Nephron progenitor cell (in vitro differentiated cells): ENCODE measurements at regions not wholly inside any gene's neighbourhood (a gene's known extent, or its start where the extent isn't known, plus 50 kb on each side); places are given as distances from the start of the nearest gene placed in this dataset.

Experiments
- DNase-seq: peaks from one replicate; pipeline ENCODE4 v3.0.0; 2021
- H3K27ac Mint-ChIP-seq: 2 replicates; pipeline ENCODE4 v1.8.0; 2021; ENCODE audit warnings: mild to moderate bottlenecking, moderate library complexity, mixed read lengths
- H3K27me3 Mint-ChIP-seq: 2 replicates; pipeline ENCODE4 v1.8.0; 2021; ENCODE audit warnings: mild to moderate bottlenecking, low read depth, mixed read lengths; ENCODE audit not compliant: poor library complexity
- H3K36me3 Mint-ChIP-seq: 2 replicates; pipeline ENCODE4 v1.8.0; 2021; ENCODE audit warnings: low read depth, mixed read lengths
- H3K4me1 Mint-ChIP-seq: 2 replicates; pipeline ENCODE4 v1.8.0; 2021; ENCODE audit warnings: mixed read lengths
- H3K4me3 Mint-ChIP-seq: 2 replicates; pipeline ENCODE4 v1.8.0; 2021; ENCODE audit warnings: mild to moderate bottlenecking, moderate library complexity, mixed read lengths
- H3K9me3 Mint-ChIP-seq: 2 replicates; pipeline ENCODE4 v1.8.0; 2021; ENCODE audit warnings: mild to moderate bottlenecking, moderate library complexity, mixed read lengths
- CTCF ChIP-seq: fragments of 200-600 bp; sonication (generic); IDR thresholded peaks from 2 replicates; pipeline ENCODE4 v1.5.0; 2021; ENCODE audit warnings: antibody characterized with exemption

GRCh38 chr16:72424757-72425156 is 252.8 kb upstream of the PMFBP1 start:
- Mint-ChIP-seq H3K4me3 (no peak overlapping the region), H3K27me3 (no peaks in the 10 kb centered on the region), H3K9me3 (peaks cover 40% of the 10 kb centered on the region), H3K27ac (no peak overlapping the region), H3K4me1 (no peaks in the 10 kb centered on the region), H3K36me3 (peaks cover 12% of the 10 kb centered on the region)
- no peak for DNase-seq
- TF ChIP-seq CTCF: no peak

GRCh38 chr16:72422308-72422897 is 250.4 kb upstream of the PMFBP1 start:
- Mint-ChIP-seq H3K36me3 (peaks cover 24% of the 10 kb centered on the region), H3K27ac (no peak overlapping the region), H3K27me3 (no peaks in the 10 kb centered on the region), H3K4me3 (no peak overlapping the region), H3K9me3 (peaks cover 47% of the 10 kb centered on the region), H3K4me1 (no peaks in the 10 kb centered on the region)
- DNase-seq: no peak
- TF ChIP-seq CTCF: no peak

GRCh38 chr16:72419638-72420037 is 247.7 kb upstream of the PMFBP1 start:
- Mint-ChIP-seq H3K4me1 (no peaks in the 10 kb centered on the region), H3K4me3 (no peak overlapping the region), H3K9me3 (peaks cover 46% of the 10 kb centered on the region), H3K27me3 (no peaks in the 10 kb centered on the region), H3K27ac (no peak overlapping the region), H3K36me3 (peaks cover 28% of the 10 kb centered on the region)
- TF ChIP-seq CTCF: no peak
- DNase-seq: no peak

- peaks cover 10% of the 10 kb centered on the region for H3K9me3 Mint-ChIP-seq
These were observed 243.4 kb upstream of the PMFBP1 start for GRCh38 chr16:72415379-72415778.

GRCh38 chr16:72410492-72410891 is 238.5 kb upstream of the PMFBP1 start:
- Mint-ChIP-seq H3K36me3 (peaks cover 17% of the 10 kb centered on the region), H3K27me3 (no peaks in the 10 kb centered on the region), H3K4me3 (no peak overlapping the region), H3K9me3 (peaks cover 16% of the 10 kb centered on the region), H3K27ac (peak overlapping the region; percentile 71), H3K4me1 (peaks cover 4% of the 10 kb centered on the region)
- DNase-seq: no peak
- TF ChIP-seq CTCF: no peak

More at GRCh38 chr16:72415379-72415778, 243.4 kb upstream of the PMFBP1 start:
- Mint-ChIP-seq H3K27ac (no peak overlapping the region), H3K4me1 (peaks cover 4% of the 10 kb centered on the region), H3K36me3 (peaks cover 17% of the 10 kb centered on the region), H3K4me3 (no peak overlapping the region), H3K27me3 (no peaks in the 10 kb centered on the region)
- DNase-seq: no peak
- TF ChIP-seq CTCF: no peak

GRCh38 chr16:72409423-72409822 is 237.5 kb upstream of the PMFBP1 start:
- Mint-ChIP-seq H3K27ac (no peak overlapping the region), H3K9me3 (peaks cover 21% of the 10 kb centered on the region), H3K36me3 (peaks cover 20% of the 10 kb centered on the region), H3K27me3 (no peaks in the 10 kb centered on the region), H3K4me1 (peaks cover 4% of the 10 kb centered on the region), H3K4me3 (no peak overlapping the region)
- no peak for DNase-seq
- no peak for TF ChIP-seq CTCF
